Left lung (tissue), 4 donors: ENCODE measurements at regions not wholly inside any gene's neighbourhood (a gene's known extent, or its start where the extent isn't known, plus 50 kb on each side); places are given as distances from the start of the nearest gene placed in this dataset.

ENCODE experiments used
- ATAC-seq: fragments of 200-7000 bp; cut with Tn5 transposase; one replicate; pipeline ENCODE4 v1.9.1; 2020; ENCODE audit warnings: moderate library complexity
- DNase-seq, 4 donors: peaks; one replicate each; pipeline ENCODE4 v3.0.0-alpha.2; 2013 to 2020
- H3K27ac ChIP-seq, 2 donors: fragments of 200-600 bp; sonication (generic) in 1 of 2; one replicate each; pipeline versions ENCODE4 v1.5.0 to v1.8.0; 2020 to 2021
- H3K27me3 ChIP-seq, 2 donors: fragments of 200-600 bp; sonication (generic) in 1 of 2; one replicate each; pipeline versions ENCODE4 v1.5.0 to v1.8.0; 2020 to 2021
- H3K36me3 ChIP-seq, 2 donors: fragments of 200-600 bp; sonication (generic) in 1 of 2; one replicate each; pipeline versions ENCODE4 v1.5.0 to v1.8.0; 2020 to 2021
- H3K4me1 ChIP-seq, 2 donors: fragments of 200-600 bp; one replicate each; pipeline ENCODE4 v1.8.0; 2021
- H3K4me3 ChIP-seq, 2 donors: fragments of 200-600 bp; sonication (generic) in 1 of 2; one replicate each; pipeline versions ENCODE4 v1.5.0 to v1.8.0; 2020 to 2021; ENCODE audit warnings: mild to moderate bottlenecking in 1 of 2
- H3K9me3 ChIP-seq, 2 donors: fragments of 200-600 bp; sonication (generic) in 1 of 2; one replicate each; pipeline versions ENCODE4 v1.5.0 to v1.8.0; 2020 to 2021
- intact Hi-C, 2 donors: fragments of 100-400 bp; cut with DNase I; formaldehyde crosslinking; loops; one replicate each; pipeline versions ENCODE4 v1.11.2 to v1.14.2; 2022
- TF ChIP-seq, protein P1 (sequence below), 2 donors: fragments of 200-600 bp; sonication (generic) in 1 of 2; IDR thresholded peaks; one replicate each; pipeline versions ENCODE4 v1.5.0 to v1.8.0; 2021; ENCODE audit warnings: antibody characterized with exemption in 2 of 2
- donor health status: DM: no; HTN: yes; CAD: no.
- donor health status: DM: no; HTN: no; CAD: no.

DNA sequence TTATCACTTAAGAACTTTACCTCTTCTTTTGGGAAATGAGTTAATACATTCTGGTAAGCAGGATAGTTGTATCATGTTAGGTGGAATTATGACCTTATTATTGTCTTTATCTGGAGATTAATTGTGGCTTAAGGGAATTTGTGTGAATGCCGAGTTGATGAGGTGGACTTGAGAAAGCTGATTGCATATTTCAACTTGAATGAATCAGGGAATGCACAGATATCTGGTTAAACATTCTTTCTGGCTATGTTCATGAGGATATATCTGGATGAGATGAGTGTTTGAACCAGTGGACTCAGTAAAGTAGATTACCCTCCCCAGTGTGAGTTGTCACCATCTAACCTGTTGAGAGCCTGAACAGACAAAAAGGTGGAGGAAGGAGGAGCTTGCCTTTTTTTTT is 326.1 kb upstream of the GOT2 start:
- H3K4me3 ChIP-seq = no peak overlapping the region
- ATAC-seq (no peak), DNase-seq (no peak)
- TF ChIP-seq, protein P1, sequence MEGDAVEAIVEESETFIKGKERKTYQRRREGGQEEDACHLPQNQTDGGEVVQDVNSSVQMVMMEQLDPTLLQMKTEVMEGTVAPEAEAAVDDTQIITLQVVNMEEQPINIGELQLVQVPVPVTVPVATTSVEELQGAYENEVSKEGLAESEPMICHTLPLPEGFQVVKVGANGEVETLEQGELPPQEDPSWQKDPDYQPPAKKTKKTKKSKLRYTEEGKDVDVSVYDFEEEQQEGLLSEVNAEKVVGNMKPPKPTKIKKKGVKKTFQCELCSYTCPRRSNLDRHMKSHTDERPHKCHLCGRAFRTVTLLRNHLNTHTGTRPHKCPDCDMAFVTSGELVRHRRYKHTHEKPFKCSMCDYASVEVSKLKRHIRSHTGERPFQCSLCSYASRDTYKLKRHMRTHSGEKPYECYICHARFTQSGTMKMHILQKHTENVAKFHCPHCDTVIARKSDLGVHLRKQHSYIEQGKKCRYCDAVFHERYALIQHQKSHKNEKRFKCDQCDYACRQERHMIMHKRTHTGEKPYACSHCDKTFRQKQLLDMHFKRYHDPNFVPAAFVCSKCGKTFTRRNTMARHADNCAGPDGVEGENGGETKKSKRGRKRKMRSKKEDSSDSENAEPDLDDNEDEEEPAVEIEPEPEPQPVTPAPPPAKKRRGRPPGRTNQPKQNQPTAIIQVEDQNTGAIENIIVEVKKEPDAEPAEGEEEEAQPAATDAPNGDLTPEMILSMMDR (IDR thresholded peaks at IDR 0.05) = no peak
- H3K36me3 ChIP-seq = no peaks in the 10 kb centered on the region
- no peaks in the 10 kb centered on the region for H3K4me1 ChIP-seq
- no peak overlapping the region for H3K27ac ChIP-seq
- H3K9me3 ChIP-seq = no peaks in the 10 kb centered on the region
- H3K27me3 ChIP-seq = no peaks in the 10 kb centered on the region
- intact Hi-C loops = no loop called here

DNA sequence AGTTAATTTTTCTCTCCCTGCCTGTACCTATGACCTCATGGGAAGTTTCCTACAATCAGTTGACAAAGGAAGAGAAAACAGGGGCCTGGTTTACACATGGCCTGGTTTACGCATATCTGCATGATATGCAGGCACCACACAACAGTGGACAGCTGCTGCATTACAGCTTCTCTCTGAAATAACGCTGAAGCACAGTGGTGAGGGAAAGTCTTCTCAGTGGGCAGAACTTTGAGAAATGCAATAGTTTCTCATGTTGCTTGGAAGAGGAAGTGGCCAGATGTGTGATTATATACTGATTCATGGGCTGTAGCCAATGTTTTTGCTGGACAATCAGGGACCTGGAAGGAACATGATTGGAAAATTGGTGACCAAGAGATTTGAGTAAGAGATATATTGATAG is 324.1 kb upstream of the GOT2 start:
- no peak for ATAC-seq
- no peak overlapping the region for H3K4me3 ChIP-seq
- no peak overlapping the region for H3K27ac ChIP-seq
- H3K4me1 ChIP-seq = no peaks in the 10 kb centered on the region
- no peak for DNase-seq
- H3K27me3 ChIP-seq = no peaks in the 10 kb centered on the region
- H3K36me3 ChIP-seq = no peaks in the 10 kb centered on the region
- TF ChIP-seq, protein P1 (IDR thresholded peaks at IDR 0.05) = no peak
- intact Hi-C loops = no loop called here
- H3K9me3 ChIP-seq = no peaks in the 10 kb centered on the region

DNA sequence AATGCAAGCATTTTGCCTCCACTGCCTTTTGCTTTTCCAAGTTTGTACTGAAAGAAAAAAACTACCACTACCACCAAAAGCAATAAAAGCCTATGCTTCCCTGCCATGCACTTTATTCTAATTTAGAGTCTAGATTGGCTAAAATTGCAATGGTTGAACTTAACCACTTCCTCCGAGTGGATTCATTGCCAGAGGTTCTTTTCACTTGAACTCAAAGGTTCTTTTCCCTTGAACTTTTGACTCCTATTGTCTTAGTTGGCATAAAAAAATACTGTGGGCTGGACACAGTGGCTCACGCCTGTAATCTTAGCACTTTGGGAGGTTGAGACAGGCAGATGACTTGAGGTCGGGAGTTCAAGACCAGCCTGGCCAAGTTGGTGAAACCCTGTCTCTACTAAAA is 319.8 kb upstream of the GOT2 start:
- Histone ChIP-seq H3K36me3 (no peaks in the 10 kb centered on the region), H3K27ac (no peak overlapping the region), H3K9me3 (no peaks in the 10 kb centered on the region), H3K27me3 (no peaks in the 10 kb centered on the region), H3K4me1 (no peaks in the 10 kb centered on the region), H3K4me3 (no peak overlapping the region)
- intact Hi-C loops = no loop called here
- DNase-seq (no peak), ATAC-seq (no peak)
- TF ChIP-seq, protein P1 (IDR thresholded peaks at IDR 0.05) = no peak

DNA sequence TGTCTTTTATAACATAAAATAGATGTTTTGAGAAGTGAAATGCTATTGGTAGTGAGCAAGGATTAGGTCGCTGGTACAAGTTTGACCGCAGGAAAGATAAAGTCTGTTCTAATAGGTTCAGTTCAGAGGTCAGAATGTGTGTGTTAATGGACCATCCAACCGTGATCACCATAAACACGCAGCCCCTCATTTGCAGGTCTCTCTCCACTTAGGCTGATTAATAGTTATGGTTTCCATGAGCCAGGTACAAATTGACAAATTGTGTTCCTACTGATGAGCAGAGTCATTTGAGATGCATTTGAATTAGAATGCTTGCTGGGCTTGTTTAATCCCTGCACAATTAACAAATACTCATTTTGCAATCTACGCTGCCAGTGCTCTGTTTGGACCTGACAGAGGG is 318.1 kb upstream of the GOT2 start:
- TF ChIP-seq, protein P1 (IDR thresholded peaks at IDR 0.05) = no peak
- Histone ChIP-seq H3K4me1 (no peaks in the 10 kb centered on the region), H3K27me3 (no peaks in the 10 kb centered on the region), H3K4me3 (no peak overlapping the region), H3K36me3 (no peaks in the 10 kb centered on the region), H3K9me3 (no peaks in the 10 kb centered on the region), H3K27ac (no peak overlapping the region)
- intact Hi-C loops = no loop called here
- DNase-seq = no peak
- ATAC-seq = no peak

DNA sequence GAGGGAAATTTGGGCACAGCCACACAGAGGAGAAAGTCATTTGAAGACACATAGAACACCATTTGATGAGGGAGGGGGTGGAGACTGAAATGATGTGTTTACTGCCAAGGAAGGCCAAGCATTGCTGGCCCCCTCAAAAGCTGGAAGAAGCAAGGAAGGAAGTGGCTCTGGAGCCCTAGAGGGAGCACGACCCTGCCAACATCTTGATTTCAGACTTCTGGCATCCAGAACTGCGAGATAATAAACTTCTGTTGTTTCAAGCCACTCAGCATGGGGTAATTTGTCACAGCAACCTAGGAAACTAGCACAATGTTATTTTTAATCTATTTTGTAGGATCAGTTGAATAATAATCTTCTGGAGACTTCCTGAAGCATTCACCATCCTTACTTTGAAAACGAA is 314.8 kb upstream of the GOT2 start:
- Histone ChIP-seq H3K4me3 (no peak overlapping the region), H3K27me3 (no peaks in the 10 kb centered on the region), H3K9me3 (no peaks in the 10 kb centered on the region), H3K36me3 (no peaks in the 10 kb centered on the region), H3K27ac (no peak overlapping the region), H3K4me1 (no peaks in the 10 kb centered on the region)
- TF ChIP-seq, protein P1 (IDR thresholded peaks at IDR 0.05) = no peak
- DNase-seq (no peak), ATAC-seq (no peak)
- intact Hi-C loops = no loop called here
